Activated naive CD4-positive, alpha-beta T cell treated with anti-CD3 and anti-CD28 coated beads, Interleukin-2, amount 50 U/mL, for 16 hours (primary cell): ENCODE measurements at regions not wholly inside any gene's neighbourhood (a gene's known extent, or its start where the extent isn't known, plus 50 kb on each side); places are given as distances from the start of the nearest gene placed in this dataset.
"Not testable (repeated sequence)": the region's sequence is repeated elsewhere in the genome, so short reads cannot be mapped to it uniquely, and the experiment has no call there.

ENCODE experiments used
- DNase-seq: peaks from one replicate; pipeline ENCODE4 v3.0.0-alpha.2; 2020

- no peak for DNase-seq
Observed at GRCh38 chr6:15008269-15008668, 237.6 kb upstream of the JARID2 start.

DNA sequence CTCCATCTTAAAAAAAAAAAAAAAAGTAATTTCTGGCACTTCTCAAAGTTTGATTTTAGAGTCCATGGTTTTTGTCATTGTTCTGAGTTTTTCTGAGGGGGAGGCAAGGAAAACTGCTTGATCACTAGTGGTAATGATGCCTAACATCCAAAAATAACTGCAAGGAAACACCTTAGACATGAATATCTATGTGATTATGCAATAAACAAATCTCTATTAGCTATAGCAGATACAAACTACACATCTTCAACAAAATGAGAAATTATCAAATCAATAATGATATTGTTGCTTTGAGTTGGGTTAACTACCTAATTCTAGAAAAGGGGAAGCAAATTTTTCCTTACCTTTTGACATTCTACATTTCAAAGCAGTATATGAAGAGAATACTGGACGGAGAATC lies 230.9 kb upstream of the JARID2 start:
- DNase-seq, result no peak

DNA sequence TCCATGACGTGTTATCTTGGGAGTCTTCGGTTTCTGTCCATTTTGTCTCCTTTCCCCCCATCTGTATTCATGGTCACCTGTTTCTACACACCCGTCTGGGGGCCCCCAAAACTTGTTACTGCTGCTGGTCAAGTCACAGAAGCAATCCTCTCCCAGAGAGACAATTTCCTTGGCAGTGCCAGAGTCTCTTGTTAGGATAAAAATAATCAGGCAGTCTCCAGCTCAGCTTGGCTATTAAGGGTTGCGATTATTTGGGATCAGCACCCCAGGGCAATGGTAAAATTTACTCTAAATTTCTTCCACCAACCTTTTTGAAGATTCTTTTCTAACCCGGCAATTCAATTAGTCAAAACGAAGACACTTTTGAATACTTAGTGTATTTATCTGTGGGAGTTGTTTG lies 229.1 kb upstream of the JARID2 start:
- DNase-seq, result no peak

GRCh38 chr6:15017261-15017660 lies 228.6 kb upstream of the JARID2 start:
- peak; percentile 11 for DNase-seq

GRCh38 chr6:15017803-15018202 lies 228.1 kb upstream of the JARID2 start:
- no peak for DNase-seq

GRCh38 chr6:15020119-15020770 lies 225.6 kb upstream of the JARID2 start:
- no peak for DNase-seq

- DNase-seq, result no peak
Observed at GRCh38 chr6:15021074-15021473, 224.8 kb upstream of the JARID2 start.

- DNase-seq, result not testable (repeated sequence)
Observed at GRCh38 chr6:15023018-15023417, 222.9 kb upstream of the JARID2 start.

DNA sequence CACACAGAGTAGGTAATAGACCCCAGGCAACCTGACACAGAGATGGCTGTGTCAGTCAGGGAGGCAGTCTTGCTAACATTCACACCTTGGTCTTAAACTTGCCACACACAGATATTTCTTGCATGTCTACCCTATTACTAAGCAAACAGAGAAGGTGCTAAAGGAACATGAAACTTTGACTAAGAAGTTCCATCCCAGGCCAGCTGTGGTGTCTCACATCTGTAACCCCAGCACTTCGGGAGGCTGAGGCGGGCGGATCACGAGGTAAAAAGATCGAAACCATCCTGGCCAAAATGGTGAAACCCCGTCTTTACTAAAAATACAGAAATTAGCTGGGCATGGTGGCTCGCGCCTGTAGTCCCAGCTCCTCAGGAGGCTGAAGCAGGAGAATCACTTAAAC lies 222.4 kb upstream of the JARID2 start:
- DNase-seq, result peak; percentile 18

- no peak for DNase-seq
Observed at GRCh38 chr6:15025446-15025845, 220.4 kb upstream of the JARID2 start.

- no peak for DNase-seq
Observed at GRCh38 chr6:15026832-15027231, 219.0 kb upstream of the JARID2 start.

DNA sequence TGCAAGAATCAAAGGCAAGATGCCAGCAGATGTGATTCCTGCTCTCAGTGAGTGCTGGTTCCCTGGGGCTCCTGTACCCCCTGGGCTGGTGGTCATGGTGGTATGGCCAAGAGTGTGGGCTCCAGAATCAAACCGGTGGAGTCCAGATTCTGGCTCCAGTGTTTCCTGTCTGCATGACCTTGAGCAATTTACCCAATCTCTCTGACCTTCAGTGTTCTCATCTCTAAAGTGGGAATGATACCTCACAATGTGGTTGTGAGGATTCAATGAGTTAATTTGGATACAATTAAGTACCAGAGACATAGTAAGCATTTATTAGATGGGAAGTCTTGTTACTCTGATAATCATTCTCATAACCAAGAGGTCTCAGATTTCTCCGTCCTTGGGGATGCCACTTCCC lies 218.4 kb upstream of the JARID2 start:
- no peak for DNase-seq

DNA sequence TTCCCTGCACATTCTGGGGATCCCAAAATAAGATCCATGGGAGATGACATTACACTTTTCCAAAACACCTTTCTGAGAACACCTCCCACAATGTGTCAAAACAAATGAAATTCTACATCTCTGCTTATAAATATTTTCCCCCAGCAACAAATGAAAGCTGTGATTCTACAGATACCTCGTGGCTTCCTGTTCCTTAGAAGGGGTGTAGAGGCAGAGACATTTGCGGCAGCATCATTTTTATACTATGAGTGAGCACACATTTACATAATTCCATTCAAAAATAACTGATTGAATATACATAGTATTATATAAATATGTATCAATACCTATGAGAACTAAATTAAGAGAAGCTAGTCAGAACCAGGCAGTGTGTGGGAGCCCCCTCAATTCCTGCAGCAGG lies 213.9 kb upstream of the JARID2 start:
- DNase-seq, result no peak

- no peak for DNase-seq
Observed at GRCh38 chr6:15033850-15034203, 212.0 kb upstream of the JARID2 start.

- no peak for DNase-seq
Observed at GRCh38 chr6:15036690-15037245, 209.1 kb upstream of the JARID2 start.

- DNase-seq, result no peak
Observed at GRCh38 chr6:15037253-15037652, 208.6 kb upstream of the JARID2 start.

DNA sequence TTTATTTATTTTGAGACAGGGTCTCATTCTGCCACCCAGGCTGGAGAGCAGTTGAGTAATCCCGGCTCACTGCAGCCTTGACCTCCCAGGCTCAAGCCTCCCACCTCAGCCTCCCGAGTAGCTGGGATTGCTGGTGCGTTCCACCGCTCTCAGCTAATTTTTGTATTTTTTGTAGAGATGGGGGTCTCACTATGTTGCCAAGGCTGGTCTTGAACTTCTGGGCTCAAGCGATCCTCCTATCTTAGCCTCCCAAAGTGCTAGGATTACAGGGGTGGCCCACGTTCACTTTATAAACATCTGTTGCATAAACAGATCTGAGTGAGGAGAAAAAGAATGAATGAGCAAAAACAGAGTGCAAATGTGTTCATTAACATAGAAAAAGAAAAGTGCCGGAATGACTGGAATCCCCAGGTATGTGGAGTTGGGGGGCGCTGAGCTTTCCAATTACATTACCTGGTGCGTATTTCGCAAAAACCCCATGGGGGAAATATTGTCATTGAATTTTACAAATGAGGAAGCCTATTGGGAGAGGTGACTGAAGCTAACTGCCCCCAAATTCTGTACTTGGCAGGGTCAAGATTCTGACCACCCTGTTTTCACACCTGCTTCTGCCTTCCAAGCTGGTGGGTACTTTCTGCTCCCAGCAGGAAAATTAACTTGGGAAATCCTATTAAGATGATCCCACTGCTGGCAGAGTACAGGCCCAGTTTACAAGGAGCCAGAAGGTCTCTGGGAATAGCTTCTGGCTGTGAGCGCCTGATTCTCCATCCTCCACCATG lies 207.7 kb upstream of the JARID2 start:
- no peak for DNase-seq

GRCh38 chr6:15039136-15039535 lies 206.7 kb upstream of the JARID2 start:
- no peak for DNase-seq

DNA sequence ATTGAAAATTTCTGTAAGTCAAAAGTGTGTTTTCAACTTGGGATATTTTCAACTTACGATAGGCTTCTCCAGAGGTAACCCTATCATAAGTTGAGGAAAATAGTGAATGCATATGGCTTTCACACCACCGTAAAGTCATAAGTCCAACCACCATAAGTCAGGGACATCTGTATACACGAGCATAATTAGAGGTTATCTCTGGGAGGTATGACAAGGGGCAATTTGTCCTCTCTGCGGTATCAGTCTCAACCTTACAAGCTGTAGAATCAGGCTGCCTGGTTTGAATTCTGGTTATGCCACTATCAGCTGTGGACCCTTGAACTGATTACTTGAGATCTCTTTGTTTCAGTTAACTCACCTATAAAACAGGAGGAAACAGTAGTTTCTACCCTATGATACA lies 202.9 kb upstream of the JARID2 start:
- DNase-seq, result no peak

DNA sequence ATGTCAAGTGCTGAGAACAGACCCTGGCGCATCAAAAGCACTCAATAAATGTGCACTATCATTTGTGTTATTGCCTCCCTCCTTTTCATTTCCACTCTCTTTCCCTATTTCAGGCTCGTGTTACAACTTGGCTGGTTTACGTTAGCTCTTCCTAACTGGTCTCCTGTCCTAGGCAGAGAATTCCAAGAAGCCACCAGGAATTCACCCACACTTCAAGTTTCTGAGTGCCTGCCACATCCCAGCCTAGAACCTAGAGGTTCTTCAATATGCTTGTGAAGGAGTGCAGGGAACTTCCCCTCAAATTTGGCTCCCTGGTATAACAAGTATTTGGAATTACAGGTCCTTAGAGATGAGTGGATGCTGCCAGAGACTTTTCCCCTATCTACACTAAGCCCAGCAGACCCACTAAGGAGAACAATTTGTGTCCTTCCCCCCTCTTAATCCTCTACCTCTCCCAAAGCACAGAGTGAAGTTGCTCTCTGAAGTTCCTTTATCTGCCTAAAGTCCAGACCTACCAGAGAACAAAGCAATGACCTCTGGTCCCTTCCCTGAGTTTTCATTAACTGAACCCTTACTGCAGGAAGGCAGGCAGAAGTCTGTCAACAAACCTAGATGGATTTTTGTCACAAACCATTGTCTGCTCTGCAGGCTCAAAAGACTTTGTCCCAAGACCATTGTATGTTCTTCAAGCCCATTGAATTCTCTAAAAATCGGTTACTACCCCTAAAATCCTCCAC lies 201.6 kb upstream of the JARID2 start:
- no peak for DNase-seq

DNA sequence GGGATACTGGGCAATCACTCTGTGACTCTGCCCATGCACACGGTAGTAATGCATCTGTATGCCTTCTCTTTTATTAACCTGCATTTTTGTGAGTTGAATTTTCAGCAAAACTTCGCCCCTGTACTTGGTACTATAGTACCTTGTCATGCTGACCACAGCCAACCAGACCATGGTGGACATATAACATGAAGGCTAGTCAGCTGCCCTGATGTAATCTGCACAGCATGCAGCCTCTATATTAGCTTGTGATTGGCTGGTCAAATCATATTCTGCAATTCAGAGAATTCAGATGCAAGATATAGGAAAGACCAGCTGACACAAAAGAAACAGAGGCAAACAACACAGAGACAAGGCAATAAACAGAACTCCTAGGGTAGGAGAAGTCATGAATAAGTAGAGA lies 200.9 kb upstream of the JARID2 start:
- DNase-seq, result no peak

GRCh38 chr6:15046751-15047150 lies 199.1 kb upstream of the JARID2 start:
- DNase-seq, result no peak

- DNase-seq, result no peak
Observed at GRCh38 chr6:15048367-15048766, 197.5 kb upstream of the JARID2 start.
